ENCODE measurements at regions not wholly inside any gene's neighbourhood (a gene's known extent, or its start where the extent isn't known, plus 50 kb on each side); places are given as distances from the start of the nearest gene placed in this dataset.
"Not testable (repeated sequence)": the region's sequence is repeated elsewhere in the genome, so short reads cannot be mapped to it uniquely, and the experiment has no call there.

DNA sequence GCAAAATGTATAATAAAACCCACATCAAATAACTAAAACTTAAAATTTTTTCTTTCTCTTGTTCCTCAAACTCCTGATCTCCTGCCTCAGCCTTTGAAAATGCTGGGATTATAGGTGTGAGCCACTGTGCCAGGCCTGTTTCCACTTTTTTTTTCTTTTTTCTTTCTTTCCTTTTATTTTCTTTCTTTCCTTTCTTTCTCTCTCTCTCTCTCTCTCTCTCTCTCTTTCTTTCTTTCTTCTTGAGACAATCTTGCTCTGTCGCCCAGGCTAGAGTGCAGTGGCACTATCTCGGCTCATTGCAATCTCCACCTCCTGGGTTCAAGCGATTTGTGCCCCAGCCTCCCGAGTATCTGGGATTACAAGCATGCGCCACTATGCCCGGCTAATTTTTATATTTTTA lies 164.6 kb downstream of the OR2B2 start:
- DNase-seq (ENCODE audit: low read depth in 2 of 2, low spot score in 1 of 2), result no peak

GRCh38 chr6:27746860-27747259 lies 165.3 kb downstream of the OR2B2 start:
- not testable (repeated sequence) for DNase-seq (ENCODE audit: low read depth in 2 of 2, low spot score in 1 of 2)

DNA sequence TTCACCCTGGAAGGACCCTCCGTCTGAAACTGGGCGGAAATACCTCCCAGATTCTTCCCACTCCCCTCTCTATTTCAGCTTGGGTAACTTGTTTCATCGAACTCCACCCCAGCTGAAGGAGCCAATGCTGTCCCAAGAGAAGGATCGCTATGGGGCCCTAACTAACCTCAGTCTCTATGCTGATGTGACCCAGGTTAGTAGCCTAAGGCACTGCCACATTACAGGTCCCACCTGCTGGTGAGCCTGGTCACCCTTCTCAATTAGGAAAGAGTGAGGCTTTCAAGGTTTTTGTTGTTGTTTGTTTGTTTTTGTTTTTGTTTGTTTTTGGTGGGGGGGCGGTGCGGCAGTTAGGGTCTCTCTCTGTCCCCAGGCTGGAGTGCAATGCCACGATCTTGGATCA lies 168.4 kb downstream of the OR2B2 start:
- DNase-seq (ENCODE audit: low read depth in 2 of 2, low spot score in 1 of 2), result no peak

- no peak for DNase-seq (ENCODE audit: low read depth in 2 of 2, low spot score in 1 of 2)
These were observed 169.2 kb downstream of the OR2B2 start for GRCh38 chr6:27742833-27743573.

- not testable (repeated sequence) for DNase-seq (ENCODE audit: low read depth in 2 of 2, low spot score in 1 of 2)
These were observed 172.3 kb downstream of the OR2B2 start for GRCh38 chr6:27739902-27740301.

GRCh38 chr6:27736686-27737085 lies 175.5 kb downstream of the OR2B2 start:
- DNase-seq (ENCODE audit: low read depth in 2 of 2, low spot score in 1 of 2), result no peak

DNA sequence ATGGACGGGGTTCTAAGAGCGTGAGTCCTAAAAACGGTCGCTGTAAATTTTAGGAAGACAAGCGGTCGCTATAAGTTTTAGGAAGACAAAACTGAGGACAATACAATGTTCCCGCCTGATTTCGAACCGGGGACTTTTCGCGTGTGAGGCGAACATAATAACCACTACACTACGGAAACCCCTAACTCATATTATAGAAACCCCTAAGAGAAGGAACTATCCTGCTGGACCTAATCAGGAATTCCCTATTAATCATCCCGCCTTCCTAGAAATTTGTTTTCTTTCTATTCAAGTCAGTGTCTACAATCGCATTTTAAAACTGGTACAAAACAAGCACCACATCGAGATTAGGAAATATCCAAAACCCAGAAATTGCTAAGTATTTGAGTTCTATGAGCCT lies 183.8 kb downstream of the OR2B2 start:
- DNase-seq (ENCODE audit: low read depth in 2 of 2, low spot score in 1 of 2), result no peak

GRCh38 chr6:27726619-27727023 lies 185.6 kb downstream of the OR2B2 start:
- no peak for DNase-seq (ENCODE audit: low read depth in 2 of 2, low spot score in 1 of 2)

- DNase-seq (ENCODE audit: low read depth in 2 of 2, low spot score in 1 of 2), result no peak
These were observed 191.3 kb downstream of the OR2B2 start for GRCh38 chr6:27720607-27721580.

DNA sequence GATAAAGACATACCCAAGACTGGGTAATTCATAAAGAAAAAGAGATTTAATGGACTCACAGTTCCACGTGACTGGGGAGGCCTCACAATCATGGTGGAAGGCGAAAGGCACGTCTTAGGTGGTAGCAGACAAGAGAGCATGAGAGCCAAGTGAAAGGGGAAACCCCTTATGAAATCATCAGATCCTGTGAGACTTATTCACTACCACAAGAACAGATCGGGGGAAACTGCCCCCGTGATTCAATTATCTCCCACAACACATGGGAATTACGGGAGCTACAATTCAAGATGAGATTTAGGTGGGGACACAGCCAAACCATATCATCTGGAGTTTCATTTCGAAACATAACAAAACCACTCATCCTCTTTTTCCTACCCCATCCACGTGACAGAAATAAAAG lies 193.2 kb downstream of the OR2B2 start:
- DNase-seq (ENCODE audit: low read depth in 2 of 2, low spot score in 1 of 2), result not testable (repeated sequence)

DNA sequence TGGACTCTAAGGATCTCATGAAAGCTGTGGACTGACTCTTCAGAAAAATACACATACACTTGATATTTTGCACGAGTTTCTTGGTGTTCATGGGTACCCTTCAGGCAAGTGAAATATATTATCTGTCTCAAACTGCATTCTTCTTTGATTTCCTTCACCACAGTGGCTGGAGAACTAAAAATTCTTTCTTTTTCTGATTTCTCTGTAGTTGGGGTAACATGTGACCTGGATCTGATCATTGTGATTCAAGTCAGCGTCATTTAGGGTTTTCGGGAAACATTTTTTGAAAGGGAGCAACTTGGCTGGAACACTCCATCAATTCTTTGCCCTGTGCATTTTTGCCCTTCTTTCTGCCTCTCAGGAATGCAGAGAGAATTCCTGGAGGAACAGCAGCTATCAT lies 205.8 kb downstream of the OR2B2 start:
- no peak for DNase-seq (ENCODE audit: low read depth in 2 of 2, low spot score in 1 of 2)

GRCh38 chr6:27700337-27700736 lies 211.9 kb downstream of the OR2B2 start:
- DNase-seq (ENCODE audit: low read depth in 2 of 2, low spot score in 1 of 2), result no peak

DNA sequence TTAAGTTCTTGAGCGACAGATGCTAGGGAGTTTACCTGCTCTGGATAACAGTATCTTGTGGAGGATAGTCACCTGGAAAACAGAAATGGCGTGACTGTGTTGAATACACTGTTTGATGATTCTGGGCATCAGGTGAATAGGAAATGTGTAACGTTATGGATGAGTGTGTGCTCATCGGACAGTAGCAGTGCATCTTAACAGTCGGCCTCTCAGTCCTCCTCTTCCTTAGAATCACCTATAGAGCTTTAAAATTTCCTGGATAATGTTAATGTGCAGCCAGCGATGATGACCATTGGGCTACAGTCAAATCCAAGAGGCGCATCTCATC lies 217.7 kb downstream of the OR2B2 start:
- no peak for DNase-seq (ENCODE audit: low read depth in 2 of 2, low spot score in 1 of 2)

DNA sequence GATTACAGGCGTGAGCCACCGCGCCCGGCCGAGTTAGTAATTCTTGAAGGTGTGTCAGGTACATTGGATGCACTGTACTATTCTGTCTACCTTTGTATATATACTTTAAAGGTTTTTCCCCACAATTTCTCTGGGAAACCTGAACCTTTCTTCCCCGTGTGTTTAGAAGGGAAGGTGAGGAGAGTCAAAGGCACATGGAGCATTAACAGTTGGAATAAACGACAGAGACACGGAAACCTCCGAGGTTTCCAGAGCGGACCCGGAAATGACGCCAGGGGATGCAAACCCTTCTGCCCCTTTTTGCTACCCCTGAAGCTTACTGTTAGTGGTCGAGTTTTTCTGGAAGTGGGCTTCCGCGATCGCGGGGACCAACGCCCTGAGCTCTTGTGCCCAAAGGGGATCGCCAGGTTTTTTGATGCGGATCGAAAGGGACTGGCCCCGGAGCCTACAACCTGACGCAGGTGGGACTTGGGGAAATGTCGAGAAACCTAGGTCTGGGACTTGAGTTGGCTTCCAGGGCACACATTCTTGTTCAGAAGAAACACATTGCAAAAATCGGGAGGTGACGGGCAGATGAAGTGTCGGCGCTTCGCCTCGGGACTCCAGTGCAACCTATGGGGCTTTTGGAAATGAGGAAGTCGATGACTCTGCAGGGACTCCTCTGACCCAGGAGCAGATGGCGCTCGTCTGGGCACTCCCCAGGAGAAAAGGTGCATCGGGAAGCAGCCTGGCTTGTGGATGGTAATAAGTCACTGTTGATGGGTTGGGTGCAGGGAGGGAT lies 218.2 kb downstream of the OR2B2 start:
- DNase-seq (ENCODE audit: low read depth in 2 of 2, low spot score in 1 of 2), result no peak

DNA sequence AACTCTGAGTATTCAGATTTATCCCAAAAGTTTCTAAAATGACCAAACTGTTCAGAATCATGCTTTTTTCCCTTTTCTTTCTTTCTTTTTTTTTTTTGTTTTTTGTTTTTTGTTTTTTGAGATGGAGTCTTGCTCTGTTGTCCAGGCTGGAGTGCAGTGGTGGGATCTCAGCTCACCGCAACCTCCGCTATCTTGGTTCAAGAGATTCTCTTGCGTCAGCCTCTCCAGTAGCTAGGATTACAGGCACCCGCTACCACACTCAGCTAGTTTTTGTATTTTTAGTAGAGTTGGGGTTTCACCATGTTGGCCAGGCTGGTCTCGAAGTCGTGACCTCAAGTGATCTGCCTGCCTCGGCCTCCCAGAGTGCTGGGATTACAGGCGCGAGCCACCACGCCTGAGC lies 219.2 kb upstream of the ZNF184 start:
- DNase-seq (ENCODE audit: low read depth in 2 of 2, low spot score in 1 of 2), result not testable (repeated sequence)

- peak; percentile 66 to 81 for DNase-seq (ENCODE audit: low read depth in 2 of 2, low spot score in 1 of 2)
These were observed 215.2 kb upstream of the ZNF184 start for GRCh38 chr6:27688014-27688586.

- peak; percentile 46 for DNase-seq (ENCODE audit: low read depth in 2 of 2, low spot score in 1 of 2)
These were observed 214.5 kb upstream of the ZNF184 start for GRCh38 chr6:27687154-27688013.

DNA sequence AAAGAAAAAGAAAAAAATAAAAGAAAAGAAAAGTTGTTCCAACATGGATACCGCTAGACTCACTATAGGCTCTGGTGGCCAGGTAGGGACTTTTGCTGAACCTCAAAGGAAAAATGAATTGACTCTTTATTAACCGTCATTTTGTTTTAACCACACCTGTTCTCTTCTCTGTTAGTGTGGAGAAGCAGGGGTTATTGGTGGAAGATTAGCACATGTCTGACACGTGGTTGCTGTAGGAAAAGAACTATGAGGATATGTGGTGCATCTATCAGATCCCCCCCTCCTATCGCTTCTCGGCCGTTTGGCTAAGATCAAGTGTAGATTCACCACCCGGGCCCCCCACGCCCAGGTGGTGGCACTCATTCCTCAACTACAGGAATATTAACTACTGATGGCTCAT lies 212.4 kb upstream of the ZNF184 start:
- DNase-seq (ENCODE audit: low read depth in 2 of 2, low spot score in 1 of 2), result no peak

DNA sequence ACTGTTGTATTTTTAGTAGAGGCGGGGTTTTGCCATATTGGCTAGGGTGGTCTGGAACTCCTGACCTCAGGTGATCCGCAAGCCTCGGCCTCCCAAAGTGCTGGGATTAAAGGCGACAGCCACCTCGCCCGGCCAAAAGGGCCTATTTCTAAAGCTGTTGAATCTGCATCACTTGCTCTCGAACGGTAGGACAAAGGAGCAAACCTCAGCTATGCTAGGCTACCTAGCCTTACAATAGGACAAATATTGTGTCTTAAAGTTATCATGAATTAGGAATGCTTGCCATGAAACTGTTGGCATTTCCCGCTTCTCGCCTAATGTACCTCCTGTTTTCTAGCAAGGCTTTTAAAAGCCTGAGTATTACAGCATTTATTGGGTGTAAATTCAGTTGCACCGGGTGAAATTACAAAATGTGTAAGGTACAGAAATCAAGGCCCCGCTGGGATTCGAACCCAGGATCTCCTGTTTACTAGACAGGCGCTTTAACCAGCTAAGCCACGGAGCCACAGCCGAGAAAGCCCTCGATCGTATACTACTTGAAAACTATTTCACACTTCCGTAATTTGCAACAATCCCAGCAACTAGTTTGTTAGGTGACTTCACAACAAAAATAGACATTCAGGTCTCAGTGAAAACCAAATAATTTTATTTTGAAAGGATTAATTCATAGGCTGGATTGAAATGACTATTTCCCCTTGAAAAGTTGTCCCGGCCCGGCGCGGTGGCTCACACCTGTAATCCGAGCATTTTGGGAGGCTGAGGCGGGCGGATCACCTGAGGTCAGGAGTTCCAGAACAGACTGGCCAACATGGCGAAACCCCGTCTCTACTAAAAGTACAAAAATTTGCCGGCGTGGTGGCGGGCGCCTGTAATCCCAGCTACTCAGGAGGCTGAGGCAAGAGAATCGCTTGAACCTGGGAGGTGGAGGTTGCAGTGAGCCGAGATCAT lies 211.6 kb upstream of the ZNF184 start:
- no peak for DNase-seq (ENCODE audit: low read depth in 2 of 2, low spot score in 1 of 2)

All from stimulated activated CD8-positive, alpha-beta memory T cell treated with anti-CD3 and anti-CD28 coated beads, Interleukin-4, amount 100 ng/mL, for 4 hours (primary cell).